Lower leg skin (tissue), 4 donors: ENCODE measurements at regions not wholly inside any gene's neighbourhood (a gene's known extent, or its start where the extent isn't known, plus 50 kb on each side); places are given as distances from the start of the nearest gene placed in this dataset.

Experiments used
- DNase-seq, 2 donors: peaks; one replicate each; pipeline ENCODE4 v3.0.0-alpha.2; 2019; ENCODE audit warnings: low spot score in 2 of 2
- H3K4me3 ChIP-seq: fragments of 200-600 bp; sonication (generic); 2 replicates; pipeline ENCODE4 v1.5.1; 2017; ENCODE audit warnings: mild to moderate bottlenecking, low read depth; ENCODE audit not compliant: poor library complexity, severe bottlenecking
- CTCF ChIP-seq, 3 donors: fragments of 450-650 bp; IDR thresholded peaks; one replicate each; pipeline ENCODE4 v1.5.1; 2016; ENCODE audit warnings: antibody characterized with exemption in 3 of 3, mild to moderate bottlenecking in 3 of 3, moderate library complexity in 2 of 3
- POLR2A ChIP-seq, 2 donors: fragments of 450-650 bp; IDR thresholded peaks; one replicate each; pipeline ENCODE4 v1.6.1; 2016 to 2017; ENCODE audit warnings: antibody characterized with exemption in 2 of 2, mild to moderate bottlenecking in 1 of 2, moderate library complexity in 1 of 2
- WGBS, 2 donors: methylation state at CpG; one replicate each; pipeline ENCODE4 v1.1.5; 2018; 5-methylcytosine and 5-hydroxymethylcytosine counted together
- intact Hi-C: fragments of 100-400 bp; cut with DNase I; formaldehyde crosslinking; loops from one replicate; pipeline ENCODE4 v1.15.0; 2023; ENCODE audit warnings: low total_unique reads

GRCh38 chr13:33340631-33341030 lies 55.1 kb upstream of the STARD13 start:
- no peak for TF ChIP-seq POLR2A (IDR thresholded peaks at IDR 0.05)
- TF ChIP-seq CTCF (IDR thresholded peaks at IDR 0.05), result no peak
- 59 to 76% methylated on average over 1 of the region's 1 CpG for WGBS, 2 donors
- DNase-seq, result no peak
- intact Hi-C loops, result no loop called here
- H3K4me3 ChIP-seq, result no peak overlapping the region

GRCh38 chr13:33341861-33342452 lies 56.4 kb upstream of the STARD13 start:
- intact Hi-C loops, result no loop called here
- H3K4me3 ChIP-seq, result no peak overlapping the region
- no peak for DNase-seq
- WGBS, 2 donors, result 82 to 88% methylated on average over 5 of the region's 5 CpGs
- no peak for TF ChIP-seq POLR2A (IDR thresholded peaks at IDR 0.05)
- TF ChIP-seq CTCF (IDR thresholded peaks at IDR 0.05), result no peak

- WGBS, 2 donors, result 84 to 85% methylated on average over 2 of the region's 2 CpGs
Observed at GRCh38 chr13:33345842-33346241, 60.3 kb upstream of the STARD13 start.

DNA sequence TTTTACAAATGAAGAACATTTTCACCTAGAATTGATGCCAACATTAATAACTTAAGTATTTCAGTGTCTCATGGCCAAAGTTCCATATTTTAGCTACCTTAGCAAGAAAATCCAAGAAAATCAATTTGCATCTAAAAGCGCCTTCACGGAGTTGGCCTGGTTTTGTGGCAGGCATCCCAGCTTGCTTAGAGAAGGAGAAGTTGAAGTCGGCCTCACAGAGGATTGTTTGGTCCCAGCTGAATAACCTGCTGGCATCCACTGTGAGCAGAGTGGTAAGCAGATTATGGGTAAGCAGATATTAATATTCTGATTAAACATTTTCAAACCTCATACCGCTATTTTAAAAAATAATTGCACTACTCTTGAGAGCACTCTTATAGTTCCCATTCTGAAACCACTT lies 62.3 kb upstream of the STARD13 start:
- no peak for DNase-seq
- TF ChIP-seq POLR2A (IDR thresholded peaks at IDR 0.05) (no peak), CTCF (IDR thresholded peaks at IDR 0.05) (no peak)
- intact Hi-C loops, result no loop called here
- 59 to 67% methylated on average over 4 of the region's 4 CpGs for WGBS, 2 donors
- no peak overlapping the region for H3K4me3 ChIP-seq

More at GRCh38 chr13:33345842-33346241, 60.3 kb upstream of the STARD13 start:
- intact Hi-C loops, result no loop called here
- TF ChIP-seq CTCF (IDR thresholded peaks at IDR 0.05) (no peak), POLR2A (IDR thresholded peaks at IDR 0.05) (no peak)
- no peak for DNase-seq
- H3K4me3 ChIP-seq, result no peak overlapping the region

- 55 to 64% methylated on average over 2 of the region's 2 CpGs for WGBS, 2 donors
- intact Hi-C loops, result no loop called here
- H3K4me3 ChIP-seq, result no peak overlapping the region
Observed at GRCh38 chr13:33348366-33348765, 62.8 kb upstream of the STARD13 start.

More at GRCh38 chr13:33348366-33348765, 62.8 kb upstream of the STARD13 start:
- no peak for TF ChIP-seq CTCF (IDR thresholded peaks at IDR 0.05)
- DNase-seq, result no peak
